IMR-90 (cell line): ENCODE measurements at regions not wholly inside any gene's neighbourhood (a gene's known extent, or its start where the extent isn't known, plus 50 kb on each side); places are given as distances from the start of the nearest gene placed in this dataset.

Source experiments
- ATAC-seq: fragments of 200-7000 bp; cut with Tn5 transposase; 2 replicates; pipeline ENCODE4 v1.9.1; 2020; ENCODE audit warnings: low read depth, mild to moderate bottlenecking, moderate library complexity
- BruUV-seq: library from RNA; stranded (reverse); fragments of 400-500 nt; replicated peaks from 2 replicates; lab custom pipeline; 2021; lab: Mats Ljungman, UMichigan
- CTCF ChIA-PET: fragments of 300-600 bp; formaldehyde crosslinking; extraction: SDS; loops from one replicate; lab custom pipeline; 2021; ENCODE audit warnings: antibody characterized with exemption; lab: Yijun Ruan, JAX
- POLR2A ChIA-PET: fragments of 300-600 bp; sonication (Branson Sonifier 250); formaldehyde crosslinking; loops from one replicate; lab custom pipeline; 2022; ENCODE audit warnings: antibody characterized with exemption; ENCODE audit not compliant: unreplicated experiment; lab: Charles Lee
- DNase-seq: peaks from one replicate; pipeline ENCODE4 v3.0.0; 2013
- H2AFZ ChIP-seq: replicated peaks from 2 replicates; pipeline ENCODE3; 2013; ENCODE audit warnings: low read length, mild to moderate bottlenecking; ENCODE audit not compliant: poor library complexity
- H2AK5ac ChIP-seq: 2 replicates; pipeline ENCODE4 v1.6.1; 2013; ENCODE audit warnings: low read depth, low read length, inconsistent platforms
- H2AK9ac ChIP-seq: replicated peaks from 2 replicates; pipeline ENCODE3; 2013; ENCODE audit warnings: mild to moderate bottlenecking, low read depth, low read length, moderate library complexity; ENCODE audit not compliant: poor library complexity
- H2BK120ac ChIP-seq: 2 replicates; pipeline ENCODE4 v1.6.1; 2013; ENCODE audit warnings: low read depth, low read length, inconsistent platforms
- H2BK15ac ChIP-seq: 3 replicates; pipeline ENCODE4 v1.6.1; 2013; ENCODE audit warnings: low read depth, low read length, inconsistent platforms
- H2BK20ac ChIP-seq: 2 replicates; pipeline ENCODE4 v1.6.1; 2013; ENCODE audit warnings: low read depth, mild to moderate bottlenecking, inconsistent platforms, low read length, moderate library complexity
- H2BK5ac ChIP-seq: 2 replicates; pipeline ENCODE4 v1.6.1; 2013; ENCODE audit warnings: mild to moderate bottlenecking, low read depth, low read length, inconsistent platforms; ENCODE audit not compliant: poor library complexity, severe bottlenecking
- H3K14ac ChIP-seq: replicated peaks from 2 replicates; pipeline ENCODE4 v1.6.1; 2013; ENCODE audit warnings: low read depth, low read length, inconsistent platforms
- H3K18ac ChIP-seq: 2 replicates; pipeline ENCODE4 v1.6.1; 2013; ENCODE audit warnings: low read depth, low read length, control low read depth
- H3K23ac ChIP-seq: 2 replicates; pipeline ENCODE4 v1.6.1; 2013; ENCODE audit warnings: low read depth, low read length, inconsistent platforms
- H3K27ac ChIP-seq: 2 replicates; pipeline ENCODE4 v1.5.1; 2013; ENCODE audit warnings: mild to moderate bottlenecking, control low read depth, low read length; ENCODE audit not compliant: insufficient read depth
- H3K27me3 ChIP-seq: 2 replicates; pipeline ENCODE4 v1.6.1; 2013; ENCODE audit warnings: low read length; ENCODE audit not compliant: control insufficient read depth, insufficient read depth
- H3K36me3 ChIP-seq: 2 replicates; pipeline ENCODE4 v1.6.1; 2013; ENCODE audit warnings: low read length, mixed read lengths; ENCODE audit not compliant: control insufficient read depth, insufficient read depth
- H3K4ac ChIP-seq: 2 replicates; pipeline ENCODE4 v1.6.1; 2013; ENCODE audit warnings: low read depth, low read length, inconsistent platforms
- H3K4me1 ChIP-seq: 2 replicates; pipeline ENCODE4 v1.6.1; 2013; ENCODE audit warnings: low read length, mixed read lengths; ENCODE audit not compliant: control insufficient read depth, insufficient read depth
- H3K4me2 ChIP-seq: 2 replicates; pipeline ENCODE4 v1.6.1; 2013; ENCODE audit warnings: low read depth, mild to moderate bottlenecking, control low read depth, low read length, moderate library complexity
- H3K4me3 ChIP-seq: 2 replicates; pipeline ENCODE4 v1.5.1; 2013; ENCODE audit warnings: low read depth, mild to moderate bottlenecking, control low read depth, low read length, moderate library complexity; ENCODE audit not compliant: insufficient read depth
- H3K56ac ChIP-seq: 2 replicates; pipeline ENCODE4 v1.6.1; 2013; ENCODE audit warnings: low read length, inconsistent platforms; ENCODE audit not compliant: insufficient read depth; ENCODE audit errors: extremely low read depth
- H3K79me1 ChIP-seq, 2 experiments: 2 replicates each; pipeline ENCODE4 v1.6.1; 2013; ENCODE audit warnings: low read length in 2 of 2, inconsistent platforms in 1 of 2, low read depth in 1 of 2
- H3K9ac ChIP-seq: 2 replicates; pipeline ENCODE4 v1.6.1; 2013; ENCODE audit warnings: low read depth, low read length, control low read depth
- H3K9me1 ChIP-seq: 2 replicates; pipeline ENCODE4 v1.6.1; 2013; ENCODE audit warnings: low read length, inconsistent platforms; ENCODE audit not compliant: insufficient read depth
- H3K9me3 ChIP-seq: 2 replicates; pipeline ENCODE4 v1.6.1; 2013; ENCODE audit warnings: low read length; ENCODE audit not compliant: control insufficient read depth, insufficient read depth
- H4K20me1 ChIP-seq: 2 replicates; pipeline ENCODE4 v1.6.1; 2013; ENCODE audit warnings: low read length, inconsistent platforms; ENCODE audit not compliant: insufficient read depth
- H4K5ac ChIP-seq: 2 replicates; pipeline ENCODE4 v1.6.1; 2013; ENCODE audit warnings: mild to moderate bottlenecking, low read depth, low read length, control low read depth
- H4K8ac ChIP-seq, 2 experiments: 2 replicates each; pipeline ENCODE4 v1.6.1; 2013; ENCODE audit warnings: low read depth in 2 of 2, low read length in 2 of 2, control low read depth in 1 of 2, inconsistent platforms in 1 of 2
- H4K91ac ChIP-seq: 2 replicates; pipeline ENCODE4 v1.6.1; 2013; ENCODE audit warnings: low read depth, low read length, inconsistent platforms; ENCODE audit not compliant: insufficient read depth
- CTCF ChIP-seq: conservative IDR thresholded peaks from 2 replicates; pipeline ENCODE4 v1.5.1; 2012; ENCODE audit warnings: mild to moderate bottlenecking, low read depth, low read length, improper control_type of control experiment
- MAFK ChIP-seq: IDR thresholded peaks from 2 replicates; pipeline ENCODE4 v1.6.1; 2012; ENCODE audit warnings: low read depth, low read length, improper control_type of control experiment
- MXI1 ChIP-seq: IDR thresholded peaks from 2 replicates; pipeline ENCODE4 v1.6.1; 2012; ENCODE audit warnings: low read depth, mild to moderate bottlenecking, low read length, moderate library complexity, borderline replicate concordance
- WGBS, 2 experiments: methylation state at CpG; one replicate each; pipeline versions ENCODE4 v1.1.5 to v1.1.7; 2013; ENCODE audit warnings: missing lambda C conversion rate in 2 of 2; ENCODE audit not compliant: insufficient read length in 1 of 2; ENCODE audit errors: extremely low coverage in 2 of 2; 5-methylcytosine and 5-hydroxymethylcytosine counted together
- dilution Hi-C: fragments of 300-500 bp; cut with HindIII; formaldehyde crosslinking; loops from one replicate; pipeline ENCODE4 v1.14.3; 2018; ENCODE audit warnings: low sequenced_read_pairs; ENCODE audit not compliant: unreplicated experiment
- in situ Hi-C: fragments of 300-500 bp; cut with MboI; formaldehyde crosslinking; loops from 3 replicates; pipeline ENCODE4 v1.14.3; 2019; ENCODE audit warnings: low sequenced_read_pairs, inconsistent platforms, mixed read lengths
- intact Hi-C: fragments of 100-400 bp; cut with micrococcal nuclease; formaldehyde crosslinking; loops from 2 replicates; pipeline ENCODE4 v1.10.0; 2022

GRCh38 chr3:21892104-21892503, 141.1 kb upstream of the ZNF385D start:
- no CpG with 5 or more reads among the region's 2 CpGs for WGBS, 2 experiments
- Histone ChIP-seq H3K23ac (no peak overlapping the region), H3K36me3 (no peaks in the 10 kb centered on the region), H2AK9ac (no peak overlapping the region), H3K27me3 (no peaks in the 10 kb centered on the region), H3K4me2 (no peak overlapping the region), H2AK5ac (no peak overlapping the region), H3K4me3 (no peak overlapping the region), H3K79me1 (no peaks in the 10 kb centered on the region), H2BK5ac (no peak overlapping the region), H3K14ac (no peak overlapping the region), H3K4ac (no peak overlapping the region), H2AFZ (no peak overlapping the region), H3K18ac (no peak overlapping the region), H3K56ac (no peak overlapping the region), H3K9me1 (no peaks in the 10 kb centered on the region), H3K4me1 (no peaks in the 10 kb centered on the region), H3K9me3 (no peaks in the 10 kb centered on the region), H4K20me1 (no peaks in the 10 kb centered on the region), H4K8ac (no peak overlapping the region), H2BK15ac (no peak overlapping the region), H4K5ac (no peak overlapping the region), H2BK120ac (no peak overlapping the region), H3K27ac (no peak overlapping the region), H3K9ac (no peak overlapping the region), H4K91ac (no peak overlapping the region), H2BK20ac (no peak overlapping the region)
- dilution Hi-C loops (no loop called here), intact Hi-C loops (loop anchor here (10.0 kb wide), 1 partner anchor 1667 kb away; no protein-coding TSS in a partner anchor), in situ Hi-C loops (loop anchor here (25.0 kb wide), 2 partner anchors 1380 to 1555 kb away; no protein-coding TSS in a partner anchor)
- CTCF ChIA-PET, result no interaction called here
- ATAC-seq (no peak), DNase-seq (no peak)
- no TSS peak for BruUV-seq
- POLR2A ChIA-PET, result no interaction called here
- no peak for TF ChIP-seq CTCF
- TF ChIP-seq MAFK, result peak; percentile 32; the same call in 1 of the 2 replicates
- no peak for TF ChIP-seq MXI1
